Endodermal cell (in vitro differentiated cells): ENCODE measurements at regions not wholly inside any gene's neighbourhood (a gene's known extent, or its start where the extent isn't known, plus 50 kb on each side); places are given as distances from the start of the nearest gene placed in this dataset.

Source experiments
- DNase-seq: peaks from one replicate; pipeline ENCODE4 v3.0.0-alpha.2; 2017
- H3K27ac ChIP-seq: 2 replicates; pipeline ENCODE4 v1.5.1; 2013; ENCODE audit warnings: mild to moderate bottlenecking, low read depth, low read length, moderate library complexity
- H3K27me3 ChIP-seq: 2 replicates; pipeline ENCODE4 v1.6.1; 2013; ENCODE audit warnings: mild to moderate bottlenecking, low read length, moderate library complexity; ENCODE audit not compliant: insufficient read depth, control insufficient read depth, poor library complexity, severe bottlenecking
- H3K36me3 ChIP-seq: 2 replicates; pipeline ENCODE4 v1.7.0; 2013; ENCODE audit warnings: mild to moderate bottlenecking, low read length, moderate library complexity; ENCODE audit not compliant: control insufficient read depth, insufficient read depth
- H3K4me1 ChIP-seq: one replicate; pipeline ENCODE4 v1.7.0; 2013; ENCODE audit warnings: low read length; ENCODE audit not compliant: control insufficient read depth, insufficient read depth
- H3K4me3 ChIP-seq: 2 replicates; pipeline ENCODE4 v1.5.1; 2013; ENCODE audit warnings: mild to moderate bottlenecking, low read length, moderate library complexity
- H3K9ac ChIP-seq: 2 replicates; pipeline ENCODE4 v1.6.1; 2013; ENCODE audit warnings: mild to moderate bottlenecking, low read length, moderate library complexity; ENCODE audit not compliant: poor library complexity, severe bottlenecking; ENCODE audit errors: extremely low read depth
- H3K9me3 ChIP-seq: 2 replicates; pipeline ENCODE4 v1.6.1; 2013; ENCODE audit warnings: mild to moderate bottlenecking, low read length, moderate library complexity; ENCODE audit not compliant: control insufficient read depth
- H3K27ac Mint-ChIP-seq: 2 replicates; pipeline ENCODE4 v1.8.0; 2020; ENCODE audit warnings: mixed read lengths
- H3K27me3 Mint-ChIP-seq: 2 replicates; pipeline ENCODE4 v1.8.0; 2021; ENCODE audit warnings: mild to moderate bottlenecking, mixed read lengths; ENCODE audit not compliant: insufficient read depth
- H3K36me3 Mint-ChIP-seq: 2 replicates; pipeline ENCODE4 v1.8.0; 2020; ENCODE audit warnings: low read depth, mixed read lengths
- H3K4me1 Mint-ChIP-seq: 2 replicates; pipeline ENCODE4 v1.8.0; 2020; ENCODE audit warnings: mixed read lengths
- H3K4me3 Mint-ChIP-seq: 2 replicates; pipeline ENCODE4 v1.8.0; 2020; ENCODE audit warnings: mild to moderate bottlenecking, moderate library complexity, mixed read lengths
- H3K9me3 Mint-ChIP-seq: 2 replicates; pipeline ENCODE4 v1.8.0; 2020; ENCODE audit warnings: mild to moderate bottlenecking, mixed read lengths
- WGBS, 2 experiments: methylation state at CpG; one replicate each; pipeline versions ENCODE4 v1.1.5 to v1.1.7; 2013; ENCODE audit warnings: missing lambda C conversion rate in 2 of 2, mixed read lengths in 1 of 2; ENCODE audit not compliant: insufficient coverage in 1 of 2, insufficient read length in 1 of 2; 5-methylcytosine and 5-hydroxymethylcytosine counted together
- TF ChIP-seq, protein P1 (sequence below): fragments of 200-600 bp; sonication (generic); conservative IDR thresholded peaks from 2 replicates; pipeline ENCODE4 v1.5.0; 2021; ENCODE audit warnings: antibody characterized with exemption, mild to moderate bottlenecking

DNA sequence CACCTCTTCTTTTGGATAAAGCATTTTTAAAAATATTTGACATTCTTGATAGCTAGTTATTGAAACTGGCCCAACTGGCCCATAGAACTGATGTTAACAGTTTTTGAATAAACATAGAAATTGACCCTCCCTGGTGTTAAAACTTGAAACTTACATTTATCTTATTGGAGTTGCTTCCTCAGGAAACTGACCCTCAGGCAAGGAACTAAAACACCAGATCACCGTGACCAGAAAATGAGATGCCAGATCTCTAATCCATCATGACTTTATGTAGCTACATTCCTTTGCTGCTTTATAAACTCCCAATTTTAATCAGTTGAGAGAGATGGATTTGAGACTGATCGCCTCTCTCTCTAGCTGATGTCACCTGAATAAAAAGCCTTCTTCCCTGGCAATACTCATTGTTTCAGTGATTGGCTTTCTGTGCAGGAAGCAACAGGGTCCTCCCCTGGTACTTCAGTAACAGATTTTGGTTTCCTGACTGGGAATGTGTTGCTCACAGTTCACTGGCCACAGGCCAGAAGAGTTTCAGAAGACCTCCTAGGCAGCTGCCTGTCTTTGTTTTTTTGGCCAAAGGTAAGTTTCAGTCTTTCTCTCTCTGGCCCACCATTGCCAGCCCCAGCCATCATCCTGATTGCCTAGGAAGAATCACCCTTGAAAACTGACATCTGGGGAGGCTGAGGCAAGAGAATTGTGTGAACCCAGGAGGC, 212.4 kb downstream of the DTWD2 start:
- Mint-ChIP-seq H3K4me3 (no peak overlapping the region), H3K9me3 (peaks cover 11% of the 10 kb centered on the region), H3K4me1 (peaks cover 29% of the 10 kb centered on the region), H3K36me3 (peaks cover 2% of the 10 kb centered on the region), H3K27ac (no peak overlapping the region), H3K27me3 (no peaks in the 10 kb centered on the region)
- DNase-seq: no peak
- no peak overlapping the region for H3K9ac ChIP-seq
- TF ChIP-seq, protein P1, sequence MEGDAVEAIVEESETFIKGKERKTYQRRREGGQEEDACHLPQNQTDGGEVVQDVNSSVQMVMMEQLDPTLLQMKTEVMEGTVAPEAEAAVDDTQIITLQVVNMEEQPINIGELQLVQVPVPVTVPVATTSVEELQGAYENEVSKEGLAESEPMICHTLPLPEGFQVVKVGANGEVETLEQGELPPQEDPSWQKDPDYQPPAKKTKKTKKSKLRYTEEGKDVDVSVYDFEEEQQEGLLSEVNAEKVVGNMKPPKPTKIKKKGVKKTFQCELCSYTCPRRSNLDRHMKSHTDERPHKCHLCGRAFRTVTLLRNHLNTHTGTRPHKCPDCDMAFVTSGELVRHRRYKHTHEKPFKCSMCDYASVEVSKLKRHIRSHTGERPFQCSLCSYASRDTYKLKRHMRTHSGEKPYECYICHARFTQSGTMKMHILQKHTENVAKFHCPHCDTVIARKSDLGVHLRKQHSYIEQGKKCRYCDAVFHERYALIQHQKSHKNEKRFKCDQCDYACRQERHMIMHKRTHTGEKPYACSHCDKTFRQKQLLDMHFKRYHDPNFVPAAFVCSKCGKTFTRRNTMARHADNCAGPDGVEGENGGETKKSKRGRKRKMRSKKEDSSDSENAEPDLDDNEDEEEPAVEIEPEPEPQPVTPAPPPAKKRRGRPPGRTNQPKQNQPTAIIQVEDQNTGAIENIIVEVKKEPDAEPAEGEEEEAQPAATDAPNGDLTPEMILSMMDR: no peak
- no peak overlapping the region for H3K4me3 ChIP-seq
- 96 to 100% methylated on average over 2 of the region's 2 CpGs for WGBS, 2 experiments
- no peaks in the 10 kb centered on the region for H3K36me3 ChIP-seq
- H3K27me3 ChIP-seq: no peaks in the 10 kb centered on the region
- no peak overlapping the region for H3K27ac ChIP-seq
- peaks cover 9% of the 10 kb centered on the region for H3K4me1 ChIP-seq
- no peaks in the 10 kb centered on the region for H3K9me3 ChIP-seq

DNA sequence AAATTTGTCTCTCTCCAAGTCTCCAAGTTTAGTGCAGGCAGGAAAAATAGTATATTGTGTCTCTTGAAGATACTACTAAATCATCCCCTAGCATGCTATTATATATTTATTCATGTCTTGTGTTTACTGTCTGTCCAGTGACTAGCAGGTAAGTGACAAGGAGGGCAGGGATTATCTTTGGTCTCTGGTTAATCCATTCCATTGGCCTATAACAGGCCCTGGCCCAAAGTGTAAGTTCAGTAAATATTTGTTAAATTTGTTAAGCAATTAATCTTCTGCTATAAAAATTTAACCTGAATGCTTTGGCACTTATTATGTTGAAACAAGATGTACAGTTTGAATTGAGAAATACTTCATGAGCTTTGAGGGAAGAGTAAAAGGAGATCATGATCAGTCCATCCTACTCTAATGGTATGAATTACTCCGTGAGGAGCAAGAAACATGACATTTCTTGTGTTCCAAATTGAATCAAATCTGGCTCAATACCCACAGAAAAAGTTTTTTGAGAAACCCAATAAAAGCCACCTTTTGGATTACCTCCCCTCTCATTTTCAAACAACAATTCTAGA, 219.7 kb downstream of the DTWD2 start:
- H3K36me3 ChIP-seq: no peaks in the 10 kb centered on the region
- no peak overlapping the region for H3K27ac ChIP-seq
- Mint-ChIP-seq H3K27ac (no peak overlapping the region), H3K27me3 (no peaks in the 10 kb centered on the region), H3K9me3 (peaks cover 16% of the 10 kb centered on the region), H3K4me3 (no peak overlapping the region), H3K4me1 (peaks cover 20% of the 10 kb centered on the region), H3K36me3 (peaks cover 2% of the 10 kb centered on the region)
- H3K4me1 ChIP-seq: no peaks in the 10 kb centered on the region
- TF ChIP-seq, protein P1: no peak
- no peak for DNase-seq
- H3K9ac ChIP-seq: no peak overlapping the region
- H3K9me3 ChIP-seq: no peaks in the 10 kb centered on the region
- WGBS, 2 experiments: 94 to 100% methylated on average over 1 of the region's 1 CpG
- no peaks in the 10 kb centered on the region for H3K27me3 ChIP-seq
- H3K4me3 ChIP-seq: no peak overlapping the region

DNA sequence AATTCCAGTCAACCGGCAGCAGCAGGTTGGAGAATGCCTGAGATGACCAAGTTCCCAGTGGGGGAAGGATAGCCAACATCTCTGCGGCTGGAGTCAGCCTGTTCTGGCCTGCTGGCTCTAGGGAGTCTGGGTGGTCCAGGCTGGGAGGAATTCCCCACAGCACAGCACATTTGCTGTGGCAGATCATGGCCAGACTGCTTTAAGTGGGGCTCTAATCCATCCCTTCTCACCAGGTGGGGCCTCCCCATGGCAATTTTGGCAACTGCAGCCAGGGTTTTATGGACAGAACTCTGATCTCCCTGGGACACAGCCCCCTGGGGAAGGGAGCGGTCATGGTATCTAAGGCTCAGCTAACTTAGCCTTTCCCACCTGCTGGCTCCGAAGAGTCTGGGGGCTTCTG, 226.1 kb downstream of the DTWD2 start:
- Histone ChIP-seq H3K4me3 (no peak overlapping the region), H3K9ac (no peak overlapping the region), H3K4me1 (no peaks in the 10 kb centered on the region), H3K27me3 (no peaks in the 10 kb centered on the region), H3K27ac (no peak overlapping the region), H3K36me3 (no peaks in the 10 kb centered on the region), H3K9me3 (no peaks in the 10 kb centered on the region)
- Mint-ChIP-seq H3K4me3 (no peak overlapping the region), H3K27me3 (no peaks in the 10 kb centered on the region), H3K9me3 (peaks cover 7% of the 10 kb centered on the region), H3K27ac (no peak overlapping the region), H3K4me1 (no peaks in the 10 kb centered on the region), H3K36me3 (no peaks in the 10 kb centered on the region)
- 94% methylated on average over 3 to 4 of the region's 4 CpGs for WGBS, 2 experiments
- TF ChIP-seq, protein P1: no peak
- DNase-seq: no peak
